HCT116 (cell line): ENCODE measurements at regions not wholly inside any gene's neighbourhood (a gene's known extent, or its start where the extent isn't known, plus 50 kb on each side); places are given as distances from the start of the nearest gene placed in this dataset.

Experiments
- ATAC-seq: fragments of 200-7000 bp; cut with Tn5 transposase; 2 replicates; pipeline ENCODE4 v1.9.1; 2020; ENCODE audit warnings: mild to moderate bottlenecking, moderate library complexity
- BruUV-seq: library from RNA; stranded (reverse); fragments of 400-500 nt; replicated peaks from 2 replicates; lab custom pipeline; 2021; lab: Mats Ljungman, UMichigan
- CTCF ChIA-PET: fragments of 300-600 bp; sonication (Branson Sonifier 250); formaldehyde crosslinking; loops from one replicate; lab custom pipeline; 2021; ENCODE audit warnings: antibody characterized with exemption; lab: Charles Lee
- POLR2A ChIA-PET: fragments of 300-600, 350-600 bp; sonication (Branson Sonifier 250); formaldehyde crosslinking; loops from one replicate; lab custom pipeline; 2021; ENCODE audit warnings: antibody characterized with exemption; lab: Charles Lee
- RAD21 ChIA-PET, 2 experiments: fragments of 300-600 bp; sonication (Branson Sonifier 250); formaldehyde crosslinking; loops; one replicate each; lab custom pipeline; 2023; ENCODE audit warnings: low total read pairs in 2 of 2; ENCODE audit not compliant: uncharacterized antibody in 2 of 2, unreplicated experiment in 2 of 2, low non-redundant PET in 1 of 2; lab: Charles Lee
- DNase-seq: peaks from one replicate; pipeline ENCODE4 v3.0.0-alpha.2; 2010; ENCODE audit warnings: low read depth, low spot score
- H2AFZ ChIP-seq: fragments of 200-600 bp; shearing (Covaris generic), sonication (generic); 2 replicates; pipeline ENCODE4 v1.6.1; 2017; ENCODE audit warnings: low read depth, mixed run types, mixed read lengths, antibody characterized with exemption, low read length; ENCODE audit not compliant: poor library complexity, severe bottlenecking
- H3K27ac ChIP-seq: 2 replicates; pipeline ENCODE4 v1.5.1; 2012; ENCODE audit warnings: low read depth, low read length
- H3K27me3 ChIP-seq: fragments of 200-600 bp; sonication (generic); 2 replicates; pipeline ENCODE4 v1.6.1; 2016; ENCODE audit warnings: mixed run types, low read length, mixed read lengths; ENCODE audit not compliant: insufficient read depth
- H3K36me3 ChIP-seq, 2 experiments: fragments of 200-500 bp in 1 of 2; fragments of 200-600 bp in 1 of 2; sonication (Bioruptor generic) in 1 of 2; sonication (generic) in 1 of 2; 2 replicates each; pipeline versions ENCODE4 v1.5.1 to v1.6.1; 2014 to 2016; ENCODE audit warnings: low read length in 2 of 2, inconsistent platforms in 1 of 2, mixed read lengths in 1 of 2, mixed run types in 1 of 2; ENCODE audit not compliant: insufficient read depth in 2 of 2, control insufficient read depth in 1 of 2
- H3K4me1 ChIP-seq, 2 experiments: fragments of 200-600 bp in 1 of 2; sonication (generic) in 1 of 2; 2 replicates each; pipeline versions ENCODE4 v1.5.1 to v1.6.1; 2012 to 2017; ENCODE audit warnings: low read length in 2 of 2, inconsistent platforms in 1 of 2, mild to moderate bottlenecking in 1 of 2, mixed read lengths in 1 of 2, mixed run types in 1 of 2, moderate library complexity in 1 of 2; ENCODE audit not compliant: insufficient read depth in 2 of 2, control insufficient read depth in 1 of 2
- H3K4me2 ChIP-seq: fragments of 200-600 bp; sonication (generic); 2 replicates; pipeline ENCODE4 v1.6.1; 2017; ENCODE audit warnings: mixed run types, low read length, mixed read lengths
- H3K4me3 ChIP-seq, 2 experiments: fragments of 200-600 bp in 1 of 2; sonication (generic) in 1 of 2; replicated peaks in 1 of 2; 2 replicates each; pipeline ENCODE4 v1.5.1; 2011 to 2016; ENCODE audit warnings: low read length in 2 of 2, control low read depth in 1 of 2, low read depth in 1 of 2, mild to moderate bottlenecking in 1 of 2, mixed read lengths in 1 of 2, mixed run types in 1 of 2
- H3K79me2 ChIP-seq: fragments of 200-600 bp; sonication (generic); 2 replicates; pipeline ENCODE4 v1.6.1; 2017; ENCODE audit warnings: mild to moderate bottlenecking, mixed run types, low read length, moderate library complexity, mixed read lengths; ENCODE audit not compliant: insufficient read depth
- H3K9ac ChIP-seq: fragments of 200-600 bp; sonication (generic); 2 replicates; pipeline ENCODE4 v1.6.1; 2016; ENCODE audit warnings: low read length, mixed read lengths
- H3K9me2 ChIP-seq: fragments of 200-600 bp; sonication (generic), shearing (Covaris generic); 2 replicates; pipeline ENCODE4 v1.6.1; 2017; ENCODE audit warnings: mixed run types, mild to moderate bottlenecking, moderate library complexity; ENCODE audit not compliant: insufficient read depth
- H3K9me3 ChIP-seq, 2 experiments: fragments of 200-500 bp in 1 of 2; fragments of 200-600 bp in 1 of 2; sonication (Bioruptor generic) in 1 of 2; sonication (generic) in 1 of 2; 2 replicates each; pipeline ENCODE4 v1.6.1; 2014 to 2017; ENCODE audit warnings: low read length in 2 of 2, mixed read lengths in 2 of 2, inconsistent platforms in 1 of 2, low read depth in 1 of 2, mild to moderate bottlenecking in 1 of 2, mixed run types in 1 of 2, moderate library complexity in 1 of 2; ENCODE audit not compliant: control insufficient read depth in 1 of 2, insufficient read depth in 1 of 2
- H4K20me1 ChIP-seq: fragments of 200-600 bp; sonication (generic), shearing (Covaris generic); 2 replicates; pipeline ENCODE4 v1.6.1; 2017; ENCODE audit warnings: mixed run types, mild to moderate bottlenecking, moderate library complexity; ENCODE audit not compliant: insufficient read depth
- EGR1 ChIP-seq: IDR thresholded peaks from 2 replicates; pipeline ENCODE4 v1.6.1; 2012; ENCODE audit warnings: low read depth
- ELF1 ChIP-seq: IDR thresholded peaks from 2 replicates; pipeline ENCODE4 v1.6.1; 2012; ENCODE audit warnings: low read depth, borderline replicate concordance
- EZH2 ChIP-seq: fragments of 200-600 bp; sonication (generic); IDR thresholded peaks from 2 replicates; pipeline ENCODE4 v1.6.1; 2017; ENCODE audit warnings: antibody characterized with exemption, mixed run types
- EZH2phosphoT487 ChIP-seq: fragments of 200-600 bp; IDR thresholded peaks from 2 replicates; pipeline ENCODE4 v1.6.1; 2018; ENCODE audit warnings: antibody characterized with exemption, borderline replicate concordance
- JUND ChIP-seq: IDR thresholded peaks from 2 replicates; pipeline ENCODE4 v1.6.1; 2012
- POLR2A ChIP-seq: IDR thresholded peaks from 2 replicates; pipeline ENCODE4 v1.7.0; 2011; ENCODE audit warnings: borderline replicate concordance; ENCODE audit not compliant: insufficient read depth, insufficient read length; ENCODE audit errors: extremely low read depth
- RAD21 ChIP-seq: IDR thresholded peaks from 2 replicates; pipeline ENCODE4 v1.6.1; 2012; ENCODE audit warnings: low read depth, mild to moderate bottlenecking
- SIN3A ChIP-seq: IDR thresholded peaks from 2 replicates; pipeline ENCODE4 v1.6.1; 2012; ENCODE audit warnings: low read depth
- SP1 ChIP-seq: IDR thresholded peaks from 2 replicates; pipeline ENCODE4 v1.6.1; 2012; ENCODE audit warnings: low read depth
- SRF ChIP-seq: IDR thresholded peaks from 2 replicates; pipeline ENCODE4 v1.6.1; 2012; ENCODE audit warnings: low read depth
- TCF7L2 ChIP-seq: IDR thresholded peaks from 2 replicates; pipeline ENCODE4 v1.7.0; 2011; ENCODE audit warnings: borderline replicate concordance, inconsistent platforms; ENCODE audit not compliant: insufficient read depth, insufficient read length; ENCODE audit errors: extremely low read depth
- YY1 ChIP-seq: IDR thresholded peaks from 2 replicates; pipeline ENCODE4 v1.6.1; 2011; ENCODE audit warnings: low read length, low read depth, moderate library complexity, mild to moderate bottlenecking; ENCODE audit not compliant: insufficient replicate concordance; ENCODE audit errors: extremely low read depth
- intact Hi-C: fragments of 100-400 bp; cut with micrococcal nuclease; formaldehyde crosslinking; loops from 2 replicates; pipeline ENCODE4 v1.10.0; 2022
- TF ChIP-seq, protein P1 (sequence below): IDR thresholded peaks from 2 replicates; pipeline ENCODE4 v1.6.1; 2012
- TF ChIP-seq, protein P2 (sequence below): IDR thresholded peaks from 2 replicates; pipeline ENCODE4 v1.6.1; 2012; ENCODE audit warnings: low read depth
- TF ChIP-seq, protein P3 (sequence below): IDR thresholded peaks from 2 replicates; pipeline ENCODE4 v1.6.1; 2011; ENCODE audit warnings: mild to moderate bottlenecking, low read length, moderate library complexity; ENCODE audit not compliant: insufficient replicate concordance; ENCODE audit errors: extremely low read depth

DNA sequence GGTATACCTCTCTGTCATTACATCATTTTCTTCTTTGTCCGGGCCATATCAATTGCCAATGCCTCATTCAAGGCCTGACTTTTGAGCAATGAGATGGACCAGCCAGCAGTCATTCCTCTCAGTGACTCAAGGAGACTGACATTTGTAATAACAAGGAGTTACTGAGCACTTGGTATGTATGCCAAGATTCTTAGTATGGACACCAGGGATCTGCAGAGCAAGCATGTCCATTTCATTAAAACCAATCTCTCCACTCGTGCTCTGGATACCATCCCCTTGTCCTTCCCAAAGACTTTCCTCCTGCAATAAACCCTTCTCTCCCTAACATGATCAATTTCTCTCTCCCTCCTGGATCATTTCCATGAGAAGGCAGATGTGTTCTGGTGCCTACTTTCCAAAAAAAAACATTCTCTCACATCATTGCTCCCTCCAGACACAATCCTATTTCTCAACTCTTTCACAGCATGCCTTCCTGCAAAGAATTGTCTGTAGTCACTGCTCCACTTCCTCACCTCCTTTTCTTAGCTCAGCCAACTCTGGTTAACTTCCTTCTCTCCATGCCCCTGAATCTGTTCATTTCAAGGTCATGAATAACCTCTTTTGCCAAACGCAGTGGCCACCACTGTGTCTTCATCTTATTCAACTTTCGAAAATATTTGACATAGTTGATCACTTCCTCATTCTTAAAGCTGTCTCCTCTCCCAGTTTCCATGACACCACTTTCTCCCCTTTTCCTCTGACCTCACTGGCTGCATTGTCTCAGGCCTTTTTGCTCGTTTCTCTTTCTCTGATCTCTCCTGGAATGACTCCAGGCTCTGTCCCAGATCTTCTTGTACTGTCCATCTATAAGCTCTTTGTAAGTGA is 102.8 kb upstream of the CYP1B1 start:
- no peak overlapping the region for H3K27ac ChIP-seq
- POLR2A ChIA-PET, result no interaction called here
- BruUV-seq, result no TSS peak

More for the DNA sequence above, 102.8 kb upstream of the CYP1B1 start:
- Histone ChIP-seq H3K4me1 (peaks cover 0 to 7% of the 10 kb centered on the region in 2 experiments; a peak in 1 of 4 replicates), H2AFZ (no peak overlapping the region), H3K4me2 (0 out of 2 replicates have a peak overlapping the region, but pooled peaks have one; percentile 1), H3K36me3 (no peaks in the 10 kb centered on the region), H3K4me3 (no peak overlapping the region), H3K9me2 (no peaks in the 10 kb centered on the region), H3K79me2 (no peaks in the 10 kb centered on the region), H3K27me3 (no peaks in the 10 kb centered on the region), H3K9me3 (no peaks in the 10 kb centered on the region), H3K9ac (no peak overlapping the region), H4K20me1 (no peaks in the 10 kb centered on the region)
- ChIA-PET RAD21 (no interaction called here), CTCF (no interaction called here)
- TF ChIP-seq JUND (no peak), POLR2A (no peak), SRF (no peak), SIN3A (no peak), EZH2phosphoT487 (no peak), TCF7L2 (no peak), EGR1 (no peak), YY1 (no peak), EZH2 (no peak), SP1 (no peak), ELF1 (no peak), RAD21 (no peak)
- TF ChIP-seq, protein P1, sequence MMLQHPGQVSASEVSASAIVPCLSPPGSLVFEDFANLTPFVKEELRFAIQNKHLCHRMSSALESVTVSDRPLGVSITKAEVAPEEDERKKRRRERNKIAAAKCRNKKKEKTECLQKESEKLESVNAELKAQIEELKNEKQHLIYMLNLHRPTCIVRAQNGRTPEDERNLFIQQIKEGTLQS, result no peak
- TF ChIP-seq, protein P2, sequence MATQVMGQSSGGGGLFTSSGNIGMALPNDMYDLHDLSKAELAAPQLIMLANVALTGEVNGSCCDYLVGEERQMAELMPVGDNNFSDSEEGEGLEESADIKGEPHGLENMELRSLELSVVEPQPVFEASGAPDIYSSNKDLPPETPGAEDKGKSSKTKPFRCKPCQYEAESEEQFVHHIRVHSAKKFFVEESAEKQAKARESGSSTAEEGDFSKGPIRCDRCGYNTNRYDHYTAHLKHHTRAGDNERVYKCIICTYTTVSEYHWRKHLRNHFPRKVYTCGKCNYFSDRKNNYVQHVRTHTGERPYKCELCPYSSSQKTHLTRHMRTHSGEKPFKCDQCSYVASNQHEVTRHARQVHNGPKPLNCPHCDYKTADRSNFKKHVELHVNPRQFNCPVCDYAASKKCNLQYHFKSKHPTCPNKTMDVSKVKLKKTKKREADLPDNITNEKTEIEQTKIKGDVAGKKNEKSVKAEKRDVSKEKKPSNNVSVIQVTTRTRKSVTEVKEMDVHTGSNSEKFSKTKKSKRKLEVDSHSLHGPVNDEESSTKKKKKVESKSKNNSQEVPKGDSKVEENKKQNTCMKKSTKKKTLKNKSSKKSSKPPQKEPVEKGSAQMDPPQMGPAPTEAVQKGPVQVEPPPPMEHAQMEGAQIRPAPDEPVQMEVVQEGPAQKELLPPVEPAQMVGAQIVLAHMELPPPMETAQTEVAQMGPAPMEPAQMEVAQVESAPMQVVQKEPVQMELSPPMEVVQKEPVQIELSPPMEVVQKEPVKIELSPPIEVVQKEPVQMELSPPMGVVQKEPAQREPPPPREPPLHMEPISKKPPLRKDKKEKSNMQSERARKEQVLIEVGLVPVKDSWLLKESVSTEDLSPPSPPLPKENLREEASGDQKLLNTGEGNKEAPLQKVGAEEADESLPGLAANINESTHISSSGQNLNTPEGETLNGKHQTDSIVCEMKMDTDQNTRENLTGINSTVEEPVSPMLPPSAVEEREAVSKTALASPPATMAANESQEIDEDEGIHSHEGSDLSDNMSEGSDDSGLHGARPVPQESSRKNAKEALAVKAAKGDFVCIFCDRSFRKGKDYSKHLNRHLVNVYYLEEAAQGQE, result no peak
- TF ChIP-seq, protein P3, sequence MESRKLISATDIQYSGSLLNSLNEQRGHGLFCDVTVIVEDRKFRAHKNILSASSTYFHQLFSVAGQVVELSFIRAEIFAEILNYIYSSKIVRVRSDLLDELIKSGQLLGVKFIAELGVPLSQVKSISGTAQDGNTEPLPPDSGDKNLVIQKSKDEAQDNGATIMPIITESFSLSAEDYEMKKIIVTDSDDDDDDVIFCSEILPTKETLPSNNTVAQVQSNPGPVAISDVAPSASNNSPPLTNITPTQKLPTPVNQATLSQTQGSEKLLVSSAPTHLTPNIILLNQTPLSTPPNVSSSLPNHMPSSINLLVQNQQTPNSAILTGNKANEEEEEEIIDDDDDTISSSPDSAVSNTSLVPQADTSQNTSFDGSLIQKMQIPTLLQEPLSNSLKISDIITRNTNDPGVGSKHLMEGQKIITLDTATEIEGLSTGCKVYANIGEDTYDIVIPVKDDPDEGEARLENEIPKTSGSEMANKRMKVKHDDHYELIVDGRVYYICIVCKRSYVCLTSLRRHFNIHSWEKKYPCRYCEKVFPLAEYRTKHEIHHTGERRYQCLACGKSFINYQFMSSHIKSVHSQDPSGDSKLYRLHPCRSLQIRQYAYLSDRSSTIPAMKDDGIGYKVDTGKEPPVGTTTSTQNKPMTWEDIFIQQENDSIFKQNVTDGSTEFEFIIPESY, result no peak
- ATAC-seq (no peak), DNase-seq (no peak)
- intact Hi-C loops, result no loop called here
